ENCODE measurements at regions not wholly inside any gene's neighbourhood (a gene's known extent, or its start where the extent isn't known, plus 50 kb on each side); places are given as distances from the start of the nearest gene placed in this dataset.
A peak's percentile ranks its signal among the peaks of the same experiment; 100 is the strongest.
"Not testable (repeated sequence)": the region's sequence is repeated elsewhere in the genome, so short reads cannot be mapped to it uniquely, and the experiment has no call there.

- no peak for DNase-seq
Measured at GRCh38 chr1:111063595-111063994, 76.3 kb downstream of the DRAM2 start.

- DNase-seq, result no peak
Measured at GRCh38 chr1:111062624-111063023, 77.3 kb downstream of the DRAM2 start.

- DNase-seq, result no peak
Measured at GRCh38 chr1:111062081-111062480, 77.8 kb downstream of the DRAM2 start.

GRCh38 chr1:111054656-111055055, 85.2 kb downstream of the DRAM2 start:
- DNase-seq, result no peak

GRCh38 chr1:111052246-111052645, 87.6 kb downstream of the DRAM2 start:
- DNase-seq, result no peak

GRCh38 chr1:111048253-111048652, 84.5 kb upstream of the LRIF1 start:
- DNase-seq, result not testable (repeated sequence)

- no peak for DNase-seq
Measured at GRCh38 chr1:111045033-111045722, 81.5 kb upstream of the LRIF1 start.

- peak; percentile 1 to 5 (median 3) for DNase-seq
Measured at GRCh38 chr1:111032295-111032897, 68.7 kb upstream of the LRIF1 start.

GRCh38 chr1:111030590-111030989, 66.9 kb upstream of the LRIF1 start:
- DNase-seq, result peak; percentile 5 to 15 (median 5)

GRCh38 chr1:111025109-111025508, 61.4 kb upstream of the LRIF1 start:
- DNase-seq, result no peak

- no peak for DNase-seq
Measured at GRCh38 chr1:111015222-111015621, 51.5 kb upstream of the LRIF1 start.

Measured in muscle of back (tissue), 3 donors.